Stimulated activated naive CD8-positive, alpha-beta T cell treated with anti-CD3 and anti-CD28 coated beads, Interleukin-15, Interleukin-2, amounts not matched to agents 100 U/mL and 50 U/mL, for 24 hours (primary cell): ENCODE measurements at regions not wholly inside any gene's neighbourhood (a gene's known extent, or its start where the extent isn't known, plus 50 kb on each side); places are given as distances from the start of the nearest gene placed in this dataset.
"Not testable (repeated sequence)": the region's sequence is repeated elsewhere in the genome, so short reads cannot be mapped to it uniquely, and the experiment has no call there.

ENCODE experiments used
- ATAC-seq: fragments of 150-1000 bp; cut with Tn5 transposase; one replicate; pipeline ENCODE4 v1.10.0; 2021
- DNase-seq: peaks from one replicate; pipeline ENCODE4 v3.0.0; 2021

- no peak for DNase-seq
- ATAC-seq, result no peak
Observed at GRCh38 chr2:241958818-241959545, 89.5 kb downstream of the RTP5 start.

GRCh38 chr2:241959751-241960269, 90.3 kb downstream of the RTP5 start:
- ATAC-seq, result no peak
- no peak for DNase-seq

DNA sequence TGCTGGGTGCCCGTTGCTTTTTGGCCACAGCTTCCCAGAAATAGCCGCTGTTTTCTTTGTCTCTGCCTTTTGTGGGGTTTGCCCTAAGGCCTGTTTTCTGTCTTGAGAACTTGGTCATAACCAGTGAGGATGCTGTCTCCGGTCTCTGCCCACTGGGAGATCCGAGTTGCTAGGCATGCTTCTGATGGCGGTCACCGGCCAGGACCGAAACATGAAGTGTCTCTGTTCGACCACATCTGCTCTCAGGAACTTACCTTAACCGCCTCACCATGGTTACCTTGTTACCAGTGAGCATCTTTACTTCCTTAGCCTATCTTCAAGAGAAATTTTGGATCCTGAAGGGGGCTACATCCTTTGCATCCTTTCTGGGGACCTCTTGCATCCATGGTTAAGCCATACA, 91.9 kb downstream of the RTP5 start:
- ATAC-seq, result no peak
- DNase-seq, result no peak

DNA sequence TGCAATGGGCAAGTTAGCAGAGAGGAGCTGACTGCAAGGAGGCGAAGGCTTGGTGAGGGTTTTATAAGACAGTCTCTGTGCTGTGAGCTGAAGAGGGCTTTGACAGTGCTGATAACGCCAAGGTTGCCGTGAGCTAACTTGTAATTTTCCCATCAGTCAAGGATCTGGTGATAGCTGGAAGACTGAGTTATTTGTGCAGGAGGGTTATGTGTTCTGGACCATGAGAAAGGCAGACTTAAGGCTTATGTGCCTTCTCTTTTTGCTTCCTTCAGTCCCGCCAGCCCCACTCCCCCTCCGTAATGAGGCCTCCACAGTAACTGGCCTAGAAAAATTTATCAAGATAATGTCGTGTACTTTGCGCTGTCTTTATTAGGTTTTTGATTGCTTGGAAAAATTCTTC, 94.6 kb downstream of the RTP5 start:
- ATAC-seq, result no peak

DNA sequence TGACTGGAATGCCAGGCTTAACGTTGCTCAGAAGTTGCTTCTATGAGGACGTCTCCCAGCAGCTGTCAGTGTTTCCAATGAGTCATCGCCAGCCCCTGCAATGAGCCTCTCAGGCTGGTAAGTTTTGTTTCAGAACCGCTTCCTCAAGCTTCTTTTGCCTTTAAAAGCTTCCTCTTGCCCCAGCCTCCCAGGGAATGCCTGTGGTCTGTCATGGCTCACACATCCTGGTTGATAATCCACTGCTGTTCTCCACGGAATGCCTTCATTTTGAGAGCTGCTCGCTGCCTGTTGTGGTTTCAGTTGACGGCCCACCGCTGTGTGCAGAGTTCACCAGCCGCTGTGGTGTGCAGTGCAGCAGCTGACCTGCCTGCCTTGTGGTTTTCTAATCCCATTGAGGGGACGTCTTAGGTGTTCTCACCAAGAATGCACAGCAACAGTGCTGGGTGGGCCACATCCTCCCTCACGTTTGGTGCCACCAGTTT, 96.4 kb downstream of the RTP5 start:
- peak; percentile 77 for DNase-seq
- peak; percentile 96 for ATAC-seq

More for the DNA sequence above, 94.6 kb downstream of the RTP5 start:
- no peak for DNase-seq

DNA sequence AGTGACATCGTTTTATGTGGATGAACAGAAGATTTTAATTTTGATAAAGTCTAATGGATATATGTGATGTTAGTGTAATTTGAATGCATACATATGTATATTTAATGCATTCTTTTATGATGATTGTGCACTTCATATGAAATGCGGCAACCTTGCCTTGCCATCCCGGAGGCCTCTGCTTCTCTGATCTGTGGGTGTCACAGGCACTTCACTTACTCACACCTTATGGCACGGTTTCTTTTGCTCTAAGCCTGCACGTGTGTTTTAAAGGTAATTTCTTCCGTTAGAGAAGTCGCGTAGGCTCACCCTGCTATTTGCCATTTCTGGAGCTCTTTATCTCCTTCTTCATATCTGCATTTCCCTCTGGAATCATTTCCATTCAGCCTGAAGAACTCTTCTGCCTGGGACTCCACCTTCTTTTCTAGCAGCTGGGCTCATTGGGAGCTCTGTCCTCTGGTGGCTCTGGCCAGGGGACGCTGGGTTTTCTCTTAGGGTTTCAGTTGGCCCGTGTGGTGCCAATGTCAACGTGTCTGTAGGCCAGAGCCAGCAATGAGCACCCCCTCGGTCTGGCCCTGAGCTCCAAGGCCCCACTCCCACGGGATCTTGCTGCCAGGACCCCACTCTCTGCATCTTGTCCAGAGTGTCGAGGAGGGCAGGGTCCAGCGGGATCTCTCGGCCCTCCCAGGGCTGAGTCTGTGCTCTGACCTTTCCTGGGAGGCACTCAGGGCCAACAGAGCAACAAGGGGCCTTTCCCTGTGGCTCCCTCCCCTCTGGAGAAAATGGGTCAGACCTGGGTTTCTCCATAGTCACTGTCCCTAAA, 97.3 kb downstream of the RTP5 start:
- no peak for ATAC-seq
- no peak for DNase-seq

GRCh38 chr2:241967467-241968144, 98.1 kb downstream of the RTP5 start:
- DNase-seq, result no peak

GRCh38 chr2:241968417-241968816, 98.9 kb downstream of the RTP5 start:
- ATAC-seq, result no peak
- DNase-seq, result no peak

More at GRCh38 chr2:241967467-241968144, 98.1 kb downstream of the RTP5 start:
- ATAC-seq, result no peak

DNA sequence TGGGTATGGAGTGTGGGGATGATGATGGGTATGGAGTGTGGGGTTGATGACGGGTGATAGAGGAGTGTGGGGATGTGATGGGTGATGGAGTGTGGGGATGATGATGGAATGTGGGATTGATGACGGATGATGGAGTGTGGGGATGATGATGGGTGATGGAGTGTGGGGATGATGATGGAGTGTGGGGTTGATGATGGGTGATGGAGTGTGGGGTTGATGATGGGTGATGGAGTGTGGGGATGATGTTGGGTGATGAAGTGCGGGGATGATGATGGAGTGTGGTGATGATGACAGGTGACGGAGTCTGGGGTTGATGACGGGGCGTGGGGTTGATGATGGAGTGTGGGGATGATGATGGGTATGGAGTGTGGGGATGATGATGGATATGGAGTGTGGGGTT, 99.7 kb downstream of the RTP5 start:
- not testable (repeated sequence) for DNase-seq, ATAC-seq

DNA sequence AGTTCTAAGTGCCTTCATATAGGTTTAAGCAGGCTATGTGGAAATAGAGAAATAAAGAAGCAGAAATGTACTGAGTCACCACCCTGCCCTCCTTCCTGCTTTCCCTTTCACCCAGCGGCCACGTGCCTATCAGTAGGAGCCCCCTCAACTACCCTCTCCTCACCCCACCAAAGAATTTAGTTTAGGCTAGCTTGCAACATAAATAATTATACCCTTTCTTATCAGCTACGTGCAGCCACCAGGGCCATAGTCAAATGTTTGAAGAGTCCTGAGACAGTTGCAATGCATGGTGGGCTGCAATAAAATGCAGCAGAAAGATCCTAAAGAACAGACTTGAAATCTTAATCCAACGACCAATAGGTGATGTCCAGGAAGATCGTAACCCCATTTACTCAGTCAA, 101.2 kb downstream of the RTP5 start:
- DNase-seq, result no peak
- ATAC-seq, result no peak

DNA sequence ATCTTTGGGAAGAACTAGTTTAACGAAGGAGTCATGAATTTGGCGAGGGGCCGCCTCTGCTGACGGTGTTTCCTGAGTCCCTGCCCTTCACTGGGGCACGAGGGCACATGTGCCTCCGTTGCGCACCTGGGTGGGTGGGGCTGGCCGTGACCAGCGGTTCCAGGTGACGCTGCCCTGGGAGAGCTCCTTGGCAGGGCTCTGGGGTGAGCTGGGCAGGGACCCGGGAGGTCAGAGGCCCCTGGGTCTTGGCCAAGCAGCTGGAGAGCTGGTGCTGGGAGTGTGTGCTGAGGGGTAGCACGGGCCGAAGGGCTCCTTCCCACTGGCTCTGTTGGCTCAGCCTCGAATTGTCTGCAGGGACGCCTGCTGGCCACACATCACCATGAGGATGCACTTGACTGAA, 104.6 kb downstream of the RTP5 start:
- DNase-seq, result no peak
- ATAC-seq, result no peak

GRCh38 chr2:241974851-241975592, 105.5 kb downstream of the RTP5 start:
- no peak for ATAC-seq
- no peak for DNase-seq

GRCh38 chr2:241975593-241976284, 106.2 kb downstream of the RTP5 start:
- DNase-seq (no peak), ATAC-seq (no peak)

GRCh38 chr2:241976296-241976695, 106.8 kb downstream of the RTP5 start:
- DNase-seq (no peak), ATAC-seq (no peak)

- no peak for DNase-seq
- no peak for ATAC-seq
Observed at GRCh38 chr2:241977557-241978300, 108.2 kb downstream of the RTP5 start.

GRCh38 chr2:241978670-241979069, 109.1 kb downstream of the RTP5 start:
- no peak for ATAC-seq
- no peak for DNase-seq

- ATAC-seq (no peak), DNase-seq (no peak)
Observed at GRCh38 chr2:241980193-241980592, 110.7 kb downstream of the RTP5 start.

DNA sequence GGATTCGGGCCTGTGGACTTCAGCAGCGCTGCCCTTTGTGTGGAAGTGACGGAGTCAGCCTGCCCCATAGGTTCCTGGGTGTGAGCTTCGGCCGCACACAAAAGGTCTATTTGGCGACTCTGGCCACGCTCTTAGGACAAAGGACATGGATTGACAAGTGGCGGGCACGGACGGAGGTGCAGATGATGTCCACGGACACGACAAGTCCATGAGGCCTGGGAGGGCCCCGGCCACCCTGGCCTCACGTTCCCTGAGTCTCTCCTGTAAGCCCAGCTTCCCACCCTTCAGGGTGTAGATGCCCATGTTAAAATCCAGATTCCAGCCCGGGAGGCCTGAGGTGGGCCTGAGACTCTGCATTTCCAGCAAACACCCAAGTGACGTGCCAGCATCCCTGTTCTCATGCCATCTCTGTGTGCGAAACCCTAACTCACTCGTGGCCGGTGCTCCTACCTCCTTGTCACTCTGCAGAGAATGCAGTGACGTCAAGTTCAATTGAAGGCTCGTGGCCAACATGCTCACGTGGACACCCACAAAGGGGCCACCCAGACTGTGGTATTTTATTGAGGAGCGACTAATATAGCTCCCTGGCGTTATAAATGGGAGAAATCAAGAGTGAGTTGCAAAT, 111.7 kb downstream of the RTP5 start:
- DNase-seq (no peak), ATAC-seq (no peak)

DNA sequence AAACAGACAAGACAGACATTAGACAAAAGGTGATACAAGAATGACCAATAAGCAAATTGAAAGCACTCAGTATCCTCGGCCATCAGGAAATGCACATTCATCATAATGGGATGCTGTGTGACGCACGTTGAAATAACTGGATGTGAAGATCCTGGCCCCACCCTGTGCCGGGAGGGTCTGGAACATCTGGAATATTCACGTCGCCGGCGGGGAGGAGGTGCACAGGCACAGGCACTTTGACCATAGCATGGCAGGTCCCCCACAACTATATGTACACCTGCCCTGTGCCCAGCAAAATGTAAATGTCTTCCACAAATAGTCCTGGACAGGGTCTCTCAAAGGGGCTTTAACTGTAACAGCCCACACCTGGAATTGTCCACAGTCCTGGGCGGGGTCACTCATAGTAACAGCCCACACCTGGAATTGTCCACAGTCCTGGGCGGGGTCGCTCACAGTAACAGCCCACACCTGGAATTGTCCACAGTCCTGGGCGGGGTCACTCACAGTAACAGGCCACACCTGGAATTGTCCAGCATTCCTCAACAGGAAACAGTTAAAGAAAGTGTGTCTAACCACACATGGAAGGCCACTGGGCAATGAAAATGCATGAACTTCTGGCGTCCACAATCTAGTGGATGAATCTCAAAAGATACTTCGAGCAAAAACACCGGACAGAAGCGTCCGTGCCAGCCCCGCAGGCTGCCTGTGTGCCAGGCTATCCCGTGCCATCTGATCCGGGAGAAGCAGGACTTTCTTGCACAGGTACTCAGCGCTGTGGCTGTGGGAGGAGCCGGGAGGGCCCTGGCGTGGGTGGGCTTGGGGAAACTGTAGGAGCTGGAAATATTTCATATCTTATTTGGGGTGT, 113.4 kb downstream of the RTP5 start:
- ATAC-seq (no peak), DNase-seq (no peak)
